CD14-positive monocyte (primary cell): ENCODE measurements at regions not wholly inside any gene's neighbourhood (a gene's known extent, or its start where the extent isn't known, plus 50 kb on each side); places are given as distances from the start of the nearest gene placed in this dataset.

Source experiments
- DNase-seq, 3 donors: peaks; one replicate each; pipeline ENCODE4 v3.0.0-alpha.2; 2011 to 2022
- H2AFZ ChIP-seq: 2 replicates; pipeline ENCODE4 v1.6.0; 2012; ENCODE audit warnings: mild to moderate bottlenecking, low read depth, low read length, inconsistent platforms; ENCODE audit not compliant: insufficient read depth, poor library complexity, severe bottlenecking
- H3K27ac ChIP-seq, 2 donors: 1 replicate in 1 of 2; 2 replicates in 1 of 2; pipeline ENCODE4 v1.5.1; 2012 to 2013; ENCODE audit warnings: low read length in 2 of 2, control low read depth in 1 of 2, inconsistent platforms in 1 of 2, low read depth in 1 of 2, mild to moderate bottlenecking in 1 of 2
- H3K27me3 ChIP-seq, 2 donors: one replicate each; pipeline versions ENCODE4 v1.6.0 to v1.6.1; 2011 to 2013; ENCODE audit warnings: low read length in 2 of 2; ENCODE audit not compliant: control insufficient read depth in 2 of 2, insufficient read depth in 2 of 2
- H3K36me3 ChIP-seq, 2 donors: replicated peaks in 1 of 2; 1 replicate in 1 of 2; 2 replicates in 1 of 2; pipeline versions ENCODE4 v1.5.1 to v1.6.1; 2012 to 2013; ENCODE audit warnings: low read length in 2 of 2, control low read depth in 1 of 2, inconsistent platforms in 1 of 2, mild to moderate bottlenecking in 1 of 2; ENCODE audit not compliant: insufficient read depth in 2 of 2, control insufficient read depth in 1 of 2
- H3K4me1 ChIP-seq, 2 donors: 1 replicate in 1 of 2; 2 replicates in 1 of 2; pipeline versions ENCODE4 v1.5.1 to v1.6.1; 2012 to 2013; ENCODE audit warnings: low read length in 2 of 2, control low read depth in 1 of 2, inconsistent platforms in 1 of 2, mild to moderate bottlenecking in 1 of 2, moderate library complexity in 1 of 2; ENCODE audit not compliant: insufficient read depth in 2 of 2, control insufficient read depth in 1 of 2
- H3K4me2 ChIP-seq: replicated peaks from 2 replicates; pipeline ENCODE3; 2012; ENCODE audit warnings: low read length, moderate library complexity, mild to moderate bottlenecking; ENCODE audit not compliant: poor library complexity, severe bottlenecking; ENCODE audit errors: extremely low read depth
- H3K4me3 ChIP-seq, 3 experiments: fragments of 200-600 bp in 1 of 3; sonication (generic) in 1 of 3; replicated peaks in 1 of 3; 1 replicate in 2 of 3; 2 replicates in 1 of 3; pipeline ENCODE4 v1.5.1; 2011 to 2013; ENCODE audit warnings: low read length in 3 of 3, mild to moderate bottlenecking in 3 of 3, control low read depth in 2 of 3, low read depth in 2 of 3, inconsistent platforms in 1 of 3, moderate library complexity in 1 of 3
- H3K79me2 ChIP-seq: 2 replicates; pipeline ENCODE4 v1.6.0; 2012; ENCODE audit warnings: mild to moderate bottlenecking, control low read depth, inconsistent platforms, low read length, moderate library complexity; ENCODE audit not compliant: insufficient read depth
- H3K9ac ChIP-seq: 2 replicates; pipeline ENCODE4 v1.6.0; 2017; ENCODE audit warnings: low read length, mild to moderate bottlenecking; ENCODE audit not compliant: insufficient read depth, poor library complexity, severe bottlenecking
- H3K9me3 ChIP-seq, 2 donors: replicated peaks in 1 of 2; 1 replicate in 1 of 2; 2 replicates in 1 of 2; pipeline versions ENCODE4 v1.5.1 to v1.6.1; 2012 to 2013; ENCODE audit warnings: low read length in 2 of 2, control low read depth in 1 of 2; ENCODE audit not compliant: control insufficient read depth in 1 of 2, insufficient read depth in 1 of 2
- H4K20me1 ChIP-seq: 2 replicates; pipeline ENCODE4 v1.6.0; 2012; ENCODE audit warnings: mild to moderate bottlenecking, low read length, control low read depth, moderate library complexity; ENCODE audit not compliant: insufficient read depth
- H3K27ac Mint-ChIP-seq, 7 donors: one replicate each; pipeline ENCODE4 v1.8.0; 2020; ENCODE audit warnings: mild to moderate bottlenecking in 7 of 7, mixed read lengths in 7 of 7, moderate library complexity in 6 of 7, inconsistent platforms in 2 of 7
- H3K27me3 Mint-ChIP-seq, 3 donors: one replicate each; pipeline ENCODE4 v1.8.0; 2021 to 2022; ENCODE audit warnings: low read depth in 3 of 3, mild to moderate bottlenecking in 3 of 3, mixed read lengths in 3 of 3, moderate library complexity in 3 of 3, inconsistent platforms in 1 of 3
- H3K36me3 Mint-ChIP-seq, 2 donors: one replicate each; pipeline ENCODE4 v1.8.0; 2020; ENCODE audit warnings: mixed read lengths in 2 of 2, inconsistent platforms in 1 of 2, mild to moderate bottlenecking in 1 of 2
- H3K4me1 Mint-ChIP-seq: one replicate; pipeline ENCODE4 v1.8.0; 2020; ENCODE audit warnings: mild to moderate bottlenecking, mixed read lengths
- H3K4me3 Mint-ChIP-seq, 2 donors: one replicate each; pipeline ENCODE4 v1.8.0; 2020; ENCODE audit warnings: mild to moderate bottlenecking in 2 of 2, mixed read lengths in 2 of 2, moderate library complexity in 1 of 2
- H3K9me3 Mint-ChIP-seq, 7 donors: one replicate each; pipeline ENCODE4 v1.8.0; 2020 to 2022; ENCODE audit warnings: mixed read lengths in 7 of 7, mild to moderate bottlenecking in 6 of 7, moderate library complexity in 6 of 7, inconsistent platforms in 2 of 7
- WGBS: methylation state at CpG from one replicate; pipeline ENCODE4 v1.1.5; 2013; ENCODE audit warnings: missing lambda C conversion rate; ENCODE audit not compliant: insufficient coverage; 5-methylcytosine and 5-hydroxymethylcytosine counted together
- intact Hi-C, 2 donors: fragments of 100-400 bp; cut with micrococcal nuclease; formaldehyde crosslinking; loops; one replicate each; pipeline versions ENCODE4 v1.15.0 to v1.15.1; 2023
- TF ChIP-seq, protein P1 (sequence below): fragments of 200-600 bp; IDR thresholded peaks from one replicate; pipeline ENCODE4 v1.8.0; 2022; ENCODE audit warnings: antibody characterized with exemption, mild to moderate bottlenecking

DNA sequence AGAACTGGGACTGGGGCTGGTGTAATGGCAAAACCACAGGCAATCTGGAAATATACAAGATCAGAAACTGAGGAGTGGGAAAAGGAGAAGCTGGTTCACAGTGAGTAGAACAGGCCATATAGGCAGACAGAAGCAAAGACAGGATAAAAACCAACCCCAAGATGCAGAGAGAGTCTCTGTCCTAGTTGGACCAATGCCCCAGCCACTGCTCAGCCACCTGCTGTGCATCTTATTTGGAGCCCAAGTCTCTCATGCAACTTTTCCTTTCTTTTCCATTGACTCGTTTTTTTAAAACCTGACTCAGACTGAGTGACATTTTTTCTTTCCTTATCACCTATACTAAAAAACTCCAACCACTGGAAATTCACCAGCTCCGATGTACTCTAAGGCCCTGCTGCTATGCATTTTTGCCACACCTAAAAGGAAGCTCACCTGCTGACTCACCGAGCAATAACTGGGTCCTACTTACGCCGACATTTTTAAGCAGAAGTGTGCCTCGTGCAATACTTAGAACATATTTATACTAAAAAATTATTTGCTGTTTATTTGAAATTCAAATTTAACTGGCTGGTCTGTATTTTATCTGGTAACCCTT, 100.8 kb upstream of the XYLT1 start:
- whole genome bisulfite sequencing = 94% methylated on average over 2 of the region's 6 CpGs
- H3K79me2 ChIP-seq = no peaks in the 10 kb centered on the region
- peaks cover 4 to 7% (median 4%) of the 10 kb centered on the region in 3 donors for H3K27me3 Mint-ChIP-seq
- no peaks in the 10 kb centered on the region for H3K9me3 ChIP-seq
- no peaks in the 10 kb centered on the region for H3K36me3 Mint-ChIP-seq
- intact Hi-C loops = no loop called here
- no peak for DNase-seq
- no peaks in the 10 kb centered on the region for H3K4me1 Mint-ChIP-seq
- no peak overlapping the region for H3K4me3 ChIP-seq
- no peaks in the 10 kb centered on the region for H3K27me3 ChIP-seq
- no peaks in the 10 kb centered on the region for H3K9me3 Mint-ChIP-seq
- no peaks in the 10 kb centered on the region for H4K20me1 ChIP-seq
- TF ChIP-seq, protein P1, sequence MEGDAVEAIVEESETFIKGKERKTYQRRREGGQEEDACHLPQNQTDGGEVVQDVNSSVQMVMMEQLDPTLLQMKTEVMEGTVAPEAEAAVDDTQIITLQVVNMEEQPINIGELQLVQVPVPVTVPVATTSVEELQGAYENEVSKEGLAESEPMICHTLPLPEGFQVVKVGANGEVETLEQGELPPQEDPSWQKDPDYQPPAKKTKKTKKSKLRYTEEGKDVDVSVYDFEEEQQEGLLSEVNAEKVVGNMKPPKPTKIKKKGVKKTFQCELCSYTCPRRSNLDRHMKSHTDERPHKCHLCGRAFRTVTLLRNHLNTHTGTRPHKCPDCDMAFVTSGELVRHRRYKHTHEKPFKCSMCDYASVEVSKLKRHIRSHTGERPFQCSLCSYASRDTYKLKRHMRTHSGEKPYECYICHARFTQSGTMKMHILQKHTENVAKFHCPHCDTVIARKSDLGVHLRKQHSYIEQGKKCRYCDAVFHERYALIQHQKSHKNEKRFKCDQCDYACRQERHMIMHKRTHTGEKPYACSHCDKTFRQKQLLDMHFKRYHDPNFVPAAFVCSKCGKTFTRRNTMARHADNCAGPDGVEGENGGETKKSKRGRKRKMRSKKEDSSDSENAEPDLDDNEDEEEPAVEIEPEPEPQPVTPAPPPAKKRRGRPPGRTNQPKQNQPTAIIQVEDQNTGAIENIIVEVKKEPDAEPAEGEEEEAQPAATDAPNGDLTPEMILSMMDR = no peak
- H3K27ac ChIP-seq = no peak overlapping the region
- H3K4me1 ChIP-seq = no peaks in the 10 kb centered on the region
- H3K36me3 ChIP-seq = no peaks in the 10 kb centered on the region
- H3K4me2 ChIP-seq = no peak overlapping the region
- no peak overlapping the region for H3K9ac ChIP-seq
- no peak overlapping the region for H2AFZ ChIP-seq
- no peak overlapping the region for H3K4me3 Mint-ChIP-seq
- H3K27ac Mint-ChIP-seq = no peak overlapping the region

GRCh38 chr16:17568239-17568638, 97.5 kb upstream of the XYLT1 start:
- no peaks in the 10 kb centered on the region for H3K36me3 Mint-ChIP-seq
- H2AFZ ChIP-seq = no peak overlapping the region
- no peak overlapping the region for H3K9ac ChIP-seq
- H3K79me2 ChIP-seq = no peaks in the 10 kb centered on the region
- H3K9me3 ChIP-seq = no peaks in the 10 kb centered on the region
- TF ChIP-seq, protein P1 = no peak
- no peak overlapping the region for H3K4me2 ChIP-seq
- H3K9me3 Mint-ChIP-seq = no peaks in the 10 kb centered on the region
- no peaks in the 10 kb centered on the region for H3K36me3 ChIP-seq
- H3K27me3 Mint-ChIP-seq = peaks cover 6 to 11% (median 8%) of the 10 kb centered on the region in 3 donors
- intact Hi-C loops = no loop called here
- no peaks in the 10 kb centered on the region for H4K20me1 ChIP-seq
- no peak overlapping the region for H3K4me3 ChIP-seq
- whole genome bisulfite sequencing = 91% methylated on average over 7 of the region's 7 CpGs
- no peak overlapping the region for H3K27ac ChIP-seq
- no peak overlapping the region for H3K27ac Mint-ChIP-seq
- DNase-seq = no peak
- no peak overlapping the region for H3K4me3 Mint-ChIP-seq
- no peaks in the 10 kb centered on the region for H3K4me1 ChIP-seq
- H3K4me1 Mint-ChIP-seq = peaks cover 3% of the 10 kb centered on the region
- H3K27me3 ChIP-seq = no peaks in the 10 kb centered on the region
